Gastrocnemius medialis (tissue), 4 donors: ENCODE measurements at regions not wholly inside any gene's neighbourhood (a gene's known extent, or its start where the extent isn't known, plus 50 kb on each side); places are given as distances from the start of the nearest gene placed in this dataset.

Experiments
- POLR2A ChIP-seq, 2 donors: fragments of 450-650 bp; IDR thresholded peaks; one replicate each; pipeline ENCODE4 v1.6.1; 2017; ENCODE audit warnings: antibody characterized with exemption in 2 of 2, mild to moderate bottlenecking in 2 of 2, moderate library complexity in 2 of 2
- TF ChIP-seq, protein P1 (sequence below), 5 experiments: fragments of 450-650 bp in 3 of 5; fragments of 200-600 bp in 2 of 5; sonication (generic) in 2 of 5; IDR thresholded peaks in 4 of 5; conservative IDR thresholded peaks in 1 of 5; 1 replicate in 4 of 5; 2 replicates in 1 of 5; pipeline ENCODE4 v1.5.1; 2016 to 2019; ENCODE audit warnings: antibody characterized with exemption in 5 of 5, mild to moderate bottlenecking in 3 of 5, moderate library complexity in 3 of 5

DNA sequence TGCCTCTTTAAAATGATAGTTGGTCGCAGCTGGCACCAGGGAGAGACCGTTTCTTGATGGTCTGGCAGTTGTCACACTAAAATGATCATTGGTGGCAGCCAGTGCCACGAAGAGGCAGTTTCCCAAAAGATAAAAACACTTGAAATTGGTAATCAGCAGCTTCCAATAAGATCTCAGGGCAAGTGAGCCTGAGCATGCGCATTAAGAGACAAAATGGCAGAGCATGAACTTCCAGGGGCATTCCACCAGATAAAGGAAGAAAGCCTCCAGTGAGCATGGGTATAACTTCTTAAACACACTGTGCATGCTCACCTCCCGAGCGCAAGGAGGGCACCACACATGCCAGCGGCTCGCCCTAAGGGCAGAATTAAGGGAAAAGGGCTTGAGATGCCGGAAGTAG lies 1594.2 kb upstream of the CDH9 start:
- TF ChIP-seq, protein P1, sequence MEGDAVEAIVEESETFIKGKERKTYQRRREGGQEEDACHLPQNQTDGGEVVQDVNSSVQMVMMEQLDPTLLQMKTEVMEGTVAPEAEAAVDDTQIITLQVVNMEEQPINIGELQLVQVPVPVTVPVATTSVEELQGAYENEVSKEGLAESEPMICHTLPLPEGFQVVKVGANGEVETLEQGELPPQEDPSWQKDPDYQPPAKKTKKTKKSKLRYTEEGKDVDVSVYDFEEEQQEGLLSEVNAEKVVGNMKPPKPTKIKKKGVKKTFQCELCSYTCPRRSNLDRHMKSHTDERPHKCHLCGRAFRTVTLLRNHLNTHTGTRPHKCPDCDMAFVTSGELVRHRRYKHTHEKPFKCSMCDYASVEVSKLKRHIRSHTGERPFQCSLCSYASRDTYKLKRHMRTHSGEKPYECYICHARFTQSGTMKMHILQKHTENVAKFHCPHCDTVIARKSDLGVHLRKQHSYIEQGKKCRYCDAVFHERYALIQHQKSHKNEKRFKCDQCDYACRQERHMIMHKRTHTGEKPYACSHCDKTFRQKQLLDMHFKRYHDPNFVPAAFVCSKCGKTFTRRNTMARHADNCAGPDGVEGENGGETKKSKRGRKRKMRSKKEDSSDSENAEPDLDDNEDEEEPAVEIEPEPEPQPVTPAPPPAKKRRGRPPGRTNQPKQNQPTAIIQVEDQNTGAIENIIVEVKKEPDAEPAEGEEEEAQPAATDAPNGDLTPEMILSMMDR (IDR thresholded peaks at IDR 0.05 in 4 of 5, conservative IDR thresholded peaks at IDR 0.05 in 1 of 5): no peak
- no peak for TF ChIP-seq POLR2A (IDR thresholded peaks at IDR 0.05)
